Retinal pigment epithelial cell (primary cell): ENCODE measurements at regions not wholly inside any gene's neighbourhood (a gene's known extent, or its start where the extent isn't known, plus 50 kb on each side); places are given as distances from the start of the nearest gene placed in this dataset.

Experiments
- DNase-seq: peaks from one replicate; pipeline ENCODE4 v3.0.0-alpha.2; 2010; ENCODE audit warnings: low read depth
- H3K4me3 ChIP-seq: 2 replicates; pipeline ENCODE4 v1.5.1; 2011; ENCODE audit warnings: mild to moderate bottlenecking, low read length, control low read depth, moderate library complexity
- TF ChIP-seq, protein P1 (sequence below): conservative IDR thresholded peaks from 2 replicates; pipeline ENCODE4 v1.5.1; 2011; ENCODE audit warnings: low read depth, low read length, control low read depth, inconsistent platforms

DNA sequence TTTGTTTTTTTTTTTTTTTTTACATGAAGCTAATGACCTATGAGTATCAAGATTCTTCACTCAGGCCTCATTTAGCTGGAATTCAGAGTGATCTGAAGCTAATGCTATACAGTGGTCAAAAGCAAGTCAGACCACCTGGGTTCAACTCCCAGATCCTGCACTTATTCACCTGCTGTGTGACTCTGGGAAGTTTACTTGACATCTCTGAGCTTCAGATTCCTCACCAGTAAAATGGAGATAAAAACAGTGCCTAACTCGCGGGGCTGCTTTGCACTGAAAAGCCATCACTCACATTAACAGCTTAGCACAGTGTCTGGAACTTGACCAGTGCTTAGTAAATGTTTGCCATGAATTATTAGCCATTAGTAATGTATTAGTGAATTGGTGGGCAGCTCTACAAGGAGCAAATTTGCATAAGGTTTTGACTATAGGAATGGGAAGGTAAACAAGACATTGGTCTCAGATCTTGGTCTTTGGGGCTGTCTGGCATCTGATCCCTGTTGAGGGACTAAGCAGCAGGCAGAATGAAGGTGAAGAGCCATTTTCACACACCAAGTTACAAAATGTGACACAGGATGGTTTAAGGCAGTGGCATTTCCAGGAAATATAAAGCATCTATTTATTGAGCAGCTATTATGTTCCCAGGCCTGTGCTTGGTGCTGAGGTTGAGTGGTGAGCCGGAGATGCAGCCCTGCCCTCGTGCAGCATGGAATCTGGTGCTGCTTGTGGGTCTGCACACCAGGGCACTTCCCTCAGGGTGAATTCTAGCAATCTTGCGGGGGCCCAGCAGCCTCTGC lies 291.3 kb downstream of the RRAGC start:
- TF ChIP-seq, protein P1, sequence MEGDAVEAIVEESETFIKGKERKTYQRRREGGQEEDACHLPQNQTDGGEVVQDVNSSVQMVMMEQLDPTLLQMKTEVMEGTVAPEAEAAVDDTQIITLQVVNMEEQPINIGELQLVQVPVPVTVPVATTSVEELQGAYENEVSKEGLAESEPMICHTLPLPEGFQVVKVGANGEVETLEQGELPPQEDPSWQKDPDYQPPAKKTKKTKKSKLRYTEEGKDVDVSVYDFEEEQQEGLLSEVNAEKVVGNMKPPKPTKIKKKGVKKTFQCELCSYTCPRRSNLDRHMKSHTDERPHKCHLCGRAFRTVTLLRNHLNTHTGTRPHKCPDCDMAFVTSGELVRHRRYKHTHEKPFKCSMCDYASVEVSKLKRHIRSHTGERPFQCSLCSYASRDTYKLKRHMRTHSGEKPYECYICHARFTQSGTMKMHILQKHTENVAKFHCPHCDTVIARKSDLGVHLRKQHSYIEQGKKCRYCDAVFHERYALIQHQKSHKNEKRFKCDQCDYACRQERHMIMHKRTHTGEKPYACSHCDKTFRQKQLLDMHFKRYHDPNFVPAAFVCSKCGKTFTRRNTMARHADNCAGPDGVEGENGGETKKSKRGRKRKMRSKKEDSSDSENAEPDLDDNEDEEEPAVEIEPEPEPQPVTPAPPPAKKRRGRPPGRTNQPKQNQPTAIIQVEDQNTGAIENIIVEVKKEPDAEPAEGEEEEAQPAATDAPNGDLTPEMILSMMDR, result no peak
- no peak overlapping the region for H3K4me3 ChIP-seq
- DNase-seq, result no peak

DNA sequence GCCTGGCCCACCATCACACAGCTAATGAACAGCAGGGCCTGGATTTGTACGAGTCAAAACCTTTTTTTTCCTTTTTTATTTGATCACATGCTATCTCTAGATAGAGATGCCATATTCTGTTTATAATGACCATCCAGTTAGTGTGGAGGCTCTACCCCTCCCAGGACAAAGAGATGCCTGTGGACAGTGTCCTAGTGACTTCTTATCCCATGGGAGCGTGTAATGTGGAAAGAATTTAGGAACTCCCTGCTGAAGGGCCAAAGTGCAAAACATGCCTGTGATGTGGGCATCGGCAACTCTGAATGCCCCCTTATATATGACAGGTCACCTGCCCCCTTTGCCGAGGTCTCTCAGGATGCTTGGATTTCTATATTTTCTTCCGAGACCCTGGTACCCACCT lies 292.2 kb downstream of the RRAGC start:
- DNase-seq, result no peak
- TF ChIP-seq, protein P1, result no peak
- no peak overlapping the region for H3K4me3 ChIP-seq

DNA sequence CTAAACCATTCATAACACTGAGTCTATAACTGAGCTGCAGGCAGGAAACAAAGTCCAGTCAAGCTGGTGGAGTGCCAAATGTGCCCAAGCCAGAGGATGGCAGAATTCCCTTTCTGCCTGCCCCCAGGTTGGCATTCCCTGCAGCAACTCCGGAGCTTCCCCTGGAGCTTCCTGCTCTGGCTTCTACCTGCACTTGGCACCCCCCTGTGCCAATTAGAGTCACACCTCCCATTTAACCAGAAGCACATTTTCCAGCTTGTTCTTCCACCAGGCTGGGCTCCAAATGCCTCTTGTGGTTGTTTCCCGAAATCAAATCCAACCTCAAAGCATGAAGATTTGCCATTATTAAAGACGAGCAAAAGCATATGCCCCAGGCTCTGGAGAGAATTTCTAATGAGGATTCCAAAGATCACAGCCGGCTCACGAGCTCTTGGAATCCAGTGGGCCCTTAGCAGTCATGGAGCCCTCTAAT lies 294.5 kb downstream of the RRAGC start:
- DNase-seq, result no peak
- H3K4me3 ChIP-seq, result no peak overlapping the region
- TF ChIP-seq, protein P1, result no peak

DNA sequence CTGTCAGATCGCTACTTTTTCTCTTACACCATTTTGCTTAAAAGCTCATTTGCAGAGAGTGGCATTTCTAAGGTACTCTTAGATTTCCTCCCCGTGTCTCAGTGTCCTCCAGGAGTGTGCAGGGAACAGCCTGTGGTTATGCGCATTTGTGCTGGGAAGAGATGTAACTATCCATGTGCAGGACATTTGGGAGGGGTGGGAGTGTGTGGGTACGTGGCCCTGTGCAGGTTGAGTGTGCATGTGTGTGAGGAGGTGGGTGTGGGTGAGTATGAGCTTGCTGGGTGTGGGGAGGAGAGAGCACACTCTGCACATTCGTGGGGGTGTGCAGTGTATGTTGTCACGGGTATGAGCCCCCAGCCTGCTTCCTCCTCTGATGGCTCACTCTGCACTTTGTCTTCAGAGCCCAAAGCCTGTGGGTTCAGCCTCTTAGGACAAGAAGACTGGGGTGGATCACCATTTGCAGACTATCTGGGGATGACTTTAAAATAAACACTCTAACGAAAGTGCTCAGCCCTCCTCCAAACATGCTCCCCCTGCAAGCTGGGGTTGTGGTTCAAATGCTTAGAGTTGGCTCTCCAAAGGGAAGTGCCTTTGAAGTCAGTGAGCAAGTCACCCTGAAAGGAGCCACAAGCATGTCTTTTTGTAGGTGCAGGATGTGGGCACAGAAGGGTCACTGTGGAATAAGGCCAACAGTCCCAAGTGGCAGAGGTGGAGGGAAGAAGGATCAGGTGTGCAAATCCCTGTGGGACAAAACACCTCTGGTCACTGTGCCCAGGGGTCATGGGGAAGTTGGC lies 295.4 kb downstream of the RRAGC start:
- TF ChIP-seq, protein P1, result no peak
- no peak for DNase-seq
- H3K4me3 ChIP-seq, result no peak overlapping the region

DNA sequence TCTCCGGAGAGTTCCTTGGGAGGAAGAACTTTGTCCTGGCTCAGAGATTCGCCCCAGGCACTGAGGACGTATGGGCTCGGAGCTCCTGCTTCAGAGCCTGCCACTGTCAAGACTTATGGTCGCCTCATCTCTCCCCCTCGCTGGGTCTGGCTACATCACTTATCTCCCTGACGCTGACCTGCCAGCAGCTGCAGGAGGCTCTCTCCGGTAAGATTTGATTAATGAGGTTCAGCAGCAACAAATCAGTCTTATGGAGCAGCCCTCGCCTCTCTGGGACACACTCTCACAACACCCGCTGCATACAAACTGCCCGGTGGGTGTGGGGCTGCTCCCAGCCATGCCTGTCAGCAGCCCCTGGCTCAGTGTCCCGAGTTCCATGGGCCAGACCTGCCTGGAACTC lies 297.8 kb downstream of the RRAGC start:
- no peak for DNase-seq
- TF ChIP-seq, protein P1, result no peak
- no peak overlapping the region for H3K4me3 ChIP-seq

DNA sequence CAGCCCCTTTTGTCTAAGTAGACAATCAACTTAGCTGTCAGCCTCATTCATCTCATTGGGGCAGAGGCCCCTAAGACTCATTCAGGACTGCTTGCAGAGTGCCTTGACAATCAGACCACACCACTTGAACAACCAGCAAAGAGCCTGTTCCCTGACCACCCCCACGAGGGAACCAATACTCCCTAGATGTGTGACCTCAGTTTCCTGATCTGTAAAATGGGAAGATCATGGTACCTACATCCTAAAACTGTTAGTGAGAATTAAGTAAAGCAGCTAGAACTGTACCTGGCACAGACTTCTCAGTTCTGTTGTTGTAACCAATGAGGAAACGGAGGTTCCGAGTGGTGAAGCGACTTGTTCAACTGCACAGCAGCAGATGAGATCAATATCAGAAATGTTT lies 298.5 kb downstream of the RRAGC start:
- no peak for DNase-seq
- no peak overlapping the region for H3K4me3 ChIP-seq
- TF ChIP-seq, protein P1, result no peak

DNA sequence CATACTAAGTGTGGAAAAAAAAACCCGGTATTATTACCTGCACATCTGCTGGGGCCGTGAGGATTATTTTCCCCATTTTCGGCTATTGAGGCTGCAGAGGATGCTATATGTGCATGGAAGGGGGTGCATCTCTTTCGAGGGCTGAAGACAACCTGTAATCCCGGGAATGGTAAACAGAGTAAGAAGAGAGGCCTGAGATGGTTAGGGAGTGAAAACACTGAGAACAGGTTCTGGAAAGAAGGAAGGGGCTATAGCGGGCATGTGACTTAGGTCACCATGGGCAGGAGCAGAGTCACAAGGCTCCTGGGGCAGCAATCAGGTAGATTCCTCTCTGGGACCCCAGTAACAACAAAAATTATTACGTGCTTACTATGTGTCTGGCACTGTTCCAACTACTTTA lies 299.1 kb downstream of the RRAGC start:
- TF ChIP-seq, protein P1, result no peak
- DNase-seq, result no peak
- no peak overlapping the region for H3K4me3 ChIP-seq
